Pancreas (tissue), 10 donors: ENCODE measurements at regions not wholly inside any gene's neighbourhood (a gene's known extent, or its start where the extent isn't known, plus 50 kb on each side); places are given as distances from the start of the nearest gene placed in this dataset.

Source experiments
- ATAC-seq, 4 donors: fragments of 200-7000 bp; cut with Tn5 transposase; one replicate each; pipeline versions ENCODE4 v1.8.0 to v1.9.1; 2020; ENCODE audit warnings: mild to moderate bottlenecking in 4 of 4, moderate library complexity in 4 of 4
- DNase-seq, 6 donors: peaks; one replicate each; pipeline ENCODE4 v3.0.0-alpha.2; 2020
- FAIRE-seq: peaks from 2 replicates; lab custom pipeline; 2012; peaks lifted over from hg19 to GRCh38; lab: Jason Lieb, UNC
- H3K27ac ChIP-seq, 4 donors: fragments of 200-600 bp; sonication (generic); 1 replicate in 3 of 4; 2 replicates in 1 of 4; pipeline versions ENCODE4 v1.5.0 to v1.8.0; 2020
- H3K27me3 ChIP-seq, 4 donors: fragments of 200-600 bp; one replicate each; pipeline ENCODE4 v1.8.0; 2021
- H3K36me3 ChIP-seq, 3 donors: fragments of 200-600 bp; sonication (generic) in 1 of 3; one replicate each; pipeline versions ENCODE4 v1.5.0 to v1.8.0; 2020 to 2021
- H3K4me1 ChIP-seq, 3 donors: fragments of 200-600 bp; one replicate each; pipeline ENCODE4 v1.8.0; 2021
- H3K4me3 ChIP-seq, 4 donors: fragments of 200-600 bp; sonication (generic) in 2 of 4; one replicate each; pipeline versions ENCODE4 v1.5.0 to v1.8.0; 2020 to 2021
- H3K9me3 ChIP-seq, 4 donors: fragments of 200-600 bp; one replicate each; pipeline ENCODE4 v1.8.0; 2021
- CTCF ChIP-seq, 4 donors: fragments of 200-600 bp; sonication (generic) in 3 of 4; IDR thresholded peaks; one replicate each; pipeline versions ENCODE4 v1.5.0 to v1.8.0; 2021; ENCODE audit warnings: antibody characterized with exemption in 4 of 4
- WGBS, 2 donors: extraction: QIAGEN DNeasy Blood & Tissue Kit; methylation state at CpG; one replicate each; pipeline ENCODE4 v1.1.7; 2013; 5-methylcytosine and 5-hydroxymethylcytosine counted together
- intact Hi-C, 3 donors: fragments of 100-400 bp; cut with DNase I; formaldehyde crosslinking; loops; one replicate each; pipeline versions ENCODE4 v1.11.1 to v1.14.2; 2022
- donor health status: healthy with polysubstance abuse.
- donor health status: DM: no; HTN: no; CAD: no; lungs with moderate emphysema.
- donor health status: DM: no; HTN: no; CAD: no.
- donor health status: control.
- donor health status: control.
- donor health status: Bipolar disorder and iron deficiency.
- donor health status: DM: yes; HTN: yes; CAD: no.
- donor health status: DM: no; HTN: no; CAD: no.
- donor health status: DM: no; HTN: no; CAD: no.
- donor health status: DM: yes; HTN: yes; CAD: no.

DNA sequence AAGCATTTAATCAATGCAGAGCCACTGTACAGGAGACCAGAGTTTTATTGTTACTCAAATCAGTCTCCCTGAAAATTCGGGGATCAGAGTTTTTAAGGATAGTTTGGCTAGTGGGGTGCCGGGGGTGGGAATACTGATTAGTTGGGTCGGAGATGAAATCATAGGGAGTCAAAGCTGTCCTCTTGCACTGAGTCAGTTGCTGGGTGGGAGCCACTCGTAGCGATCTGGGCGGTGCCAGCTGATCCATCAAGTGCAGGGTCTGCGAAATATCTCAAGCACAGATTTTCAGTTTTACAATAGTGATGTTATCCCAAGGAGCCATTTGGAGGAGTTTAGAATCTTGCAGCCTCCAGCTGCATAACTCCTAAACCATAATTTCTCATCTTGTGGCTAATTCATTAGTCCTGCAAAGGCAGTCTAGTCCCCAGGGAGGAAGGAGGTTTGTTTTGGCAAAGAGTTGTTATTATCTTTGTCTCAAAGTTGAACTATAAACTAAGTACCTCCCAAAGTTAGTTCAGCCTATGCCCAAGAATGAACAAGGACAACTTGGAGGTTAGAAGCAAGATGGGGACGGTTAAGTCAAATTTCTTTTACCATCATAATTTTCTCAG lies 169.4 kb upstream of the PLEKHG7 start:
- no peak for DNase-seq

DNA sequence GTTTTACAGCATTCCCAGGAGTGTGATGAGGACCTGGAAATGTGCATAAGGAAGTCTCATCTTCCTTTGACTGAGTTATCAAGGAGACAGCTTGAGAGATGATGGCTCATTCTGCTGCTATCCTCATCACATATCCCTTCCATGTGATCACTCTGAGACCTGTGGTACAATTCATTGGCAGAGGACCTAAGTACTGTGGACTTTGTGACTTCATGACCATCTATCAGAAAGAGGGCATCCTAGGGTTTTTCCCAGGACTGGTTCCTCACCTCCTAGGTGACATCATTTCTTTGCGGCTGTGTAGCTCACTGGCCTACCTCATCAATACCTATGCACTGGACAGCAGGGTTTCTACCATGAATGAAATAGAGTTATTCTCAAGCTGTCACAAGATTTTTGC lies 172.1 kb upstream of the PLEKHG7 start:
- no peak overlapping the region for H3K27ac ChIP-seq
- peak in 1 of 4 donors; percentile 59 for ATAC-seq
- no peak for FAIRE-seq
- H3K27me3 ChIP-seq = no peaks in the 10 kb centered on the region
- intact Hi-C loops = no loop called here
- no peaks in the 10 kb centered on the region for H3K4me1 ChIP-seq
- no peak for TF ChIP-seq CTCF (IDR thresholded peaks at IDR 0.05)
- no peaks in the 10 kb centered on the region for H3K9me3 ChIP-seq
- no peak overlapping the region for H3K4me3 ChIP-seq
- no peaks in the 10 kb centered on the region for H3K36me3 ChIP-seq
- no peak for DNase-seq
- 75 to 85% methylated on average over 1 of the region's 1 CpG for WGBS, 2 donors

More for the DNA sequence above, 169.4 kb upstream of the PLEKHG7 start:
- Histone ChIP-seq H3K4me1 (peaks cover 0 to 3% (median under 1%) of the 10 kb centered on the region in 3 donors), H3K9me3 (no peaks in the 10 kb centered on the region), H3K27me3 (no peaks in the 10 kb centered on the region), H3K27ac (no peak overlapping the region), H3K4me3 (no peak overlapping the region), H3K36me3 (no peaks in the 10 kb centered on the region)
- FAIRE-seq (no peak), ATAC-seq (no peak)
- 79 to 84% methylated on average over 8 of the region's 8 CpGs for WGBS, 2 donors
- no peak for TF ChIP-seq CTCF (IDR thresholded peaks at IDR 0.05)
- intact Hi-C loops = no loop called here

DNA sequence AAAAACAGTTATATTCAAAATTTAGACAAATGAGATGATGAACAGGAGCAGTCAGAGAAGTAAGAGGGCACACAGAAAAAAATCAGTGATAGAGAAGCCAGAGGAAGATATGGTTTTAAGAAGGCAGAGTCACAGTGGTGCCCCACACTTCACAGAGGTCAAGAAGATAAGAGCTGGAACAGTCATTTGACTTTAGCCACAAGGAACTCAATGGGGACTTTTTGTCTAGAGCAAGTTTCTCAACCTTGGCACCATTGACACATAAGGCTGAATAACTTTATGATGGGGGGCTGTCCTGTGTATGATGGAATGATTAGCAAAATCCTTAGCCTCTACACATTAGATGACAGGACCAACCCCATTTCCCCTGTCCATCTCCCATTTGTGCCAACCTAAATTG lies 172.8 kb upstream of the PLEKHG7 start:
- Histone ChIP-seq H3K27ac (no peak overlapping the region), H3K36me3 (no peaks in the 10 kb centered on the region), H3K27me3 (no peaks in the 10 kb centered on the region), H3K4me3 (no peak overlapping the region), H3K9me3 (no peaks in the 10 kb centered on the region), H3K4me1 (no peaks in the 10 kb centered on the region)
- intact Hi-C loops = no loop called here
- ATAC-seq = no peak
- no peak for DNase-seq
- no peak for FAIRE-seq
- TF ChIP-seq CTCF (IDR thresholded peaks at IDR 0.05) = no peak

GRCh38 chr12:92528586-92528985 lies 174.2 kb upstream of the PLEKHG7 start:
- no peak for DNase-seq
- Histone ChIP-seq H3K36me3 (no peaks in the 10 kb centered on the region), H3K4me3 (no peak overlapping the region), H3K27ac (no peak overlapping the region), H3K9me3 (no peaks in the 10 kb centered on the region), H3K4me1 (no peaks in the 10 kb centered on the region), H3K27me3 (no peaks in the 10 kb centered on the region)
- no peak for FAIRE-seq
- intact Hi-C loops = no loop called here
- ATAC-seq = no peak
- TF ChIP-seq CTCF (IDR thresholded peaks at IDR 0.05) = no peak
- WGBS, 2 donors = 90 to 93% methylated on average over 3 of the region's 3 CpGs

GRCh38 chr12:92528097-92528496 lies 174.7 kb upstream of the PLEKHG7 start:
- H3K27me3 ChIP-seq = no peaks in the 10 kb centered on the region
- no peaks in the 10 kb centered on the region for H3K36me3 ChIP-seq
- no peak for ATAC-seq
- intact Hi-C loops = no loop called here
- WGBS, 2 donors = 72 to 73% methylated on average over 2 of the region's 2 CpGs
- FAIRE-seq = no peak
- no peak for DNase-seq
- no peak overlapping the region for H3K27ac ChIP-seq
- no peaks in the 10 kb centered on the region for H3K9me3 ChIP-seq
- no peak overlapping the region for H3K4me3 ChIP-seq
- no peak for TF ChIP-seq CTCF (IDR thresholded peaks at IDR 0.05)
- H3K4me1 ChIP-seq = no peaks in the 10 kb centered on the region
